ENCODE measurements at regions not wholly inside any gene's neighbourhood (a gene's known extent, or its start where the extent isn't known, plus 50 kb on each side); places are given as distances from the start of the nearest gene placed in this dataset.
"Not testable (repeated sequence)": the region's sequence is repeated elsewhere in the genome, so short reads cannot be mapped to it uniquely, and the experiment has no call there.

- H3K4me3 ChIP-seq (ENCODE audit: low read depth, low read length) = no peak overlapping the region
Observed at GRCh38 chr7:79515358-79515757, 61.9 kb upstream of the MAGI2 start.

GRCh38 chr7:79513261-79513660 is 59.8 kb upstream of the MAGI2 start:
- no peak for TF ChIP-seq CTCF (IDR thresholded peaks at IDR 0.05; ENCODE audit: low read depth, low read length)
- no peak overlapping the region for H3K4me3 ChIP-seq (ENCODE audit: low read depth, low read length)

More at GRCh38 chr7:79515358-79515757, 61.9 kb upstream of the MAGI2 start:
- TF ChIP-seq CTCF (IDR thresholded peaks at IDR 0.05; ENCODE audit: low read depth, low read length) = no peak

- no peak overlapping the region for H3K4me3 ChIP-seq (ENCODE audit: low read depth, low read length)
- TF ChIP-seq CTCF (IDR thresholded peaks at IDR 0.05; ENCODE audit: low read depth, low read length) = no peak
Observed at GRCh38 chr7:79512261-79512660, 58.8 kb upstream of the MAGI2 start.

GRCh38 chr7:79511056-79511455 is 57.6 kb upstream of the MAGI2 start:
- not testable (repeated sequence) for H3K4me3 ChIP-seq (ENCODE audit: low read depth, low read length)

GRCh38 chr7:79507131-79507530 is 53.7 kb upstream of the MAGI2 start:
- no peak for TF ChIP-seq CTCF (IDR thresholded peaks at IDR 0.05; ENCODE audit: low read depth, low read length)
- no peak overlapping the region for H3K4me3 ChIP-seq (ENCODE audit: low read depth, low read length)

GRCh38 chr7:79506481-79506880 is 53.0 kb upstream of the MAGI2 start:
- no peak overlapping the region for H3K4me3 ChIP-seq (ENCODE audit: low read depth, low read length)
- no peak for TF ChIP-seq CTCF (IDR thresholded peaks at IDR 0.05; ENCODE audit: low read depth, low read length)

GRCh38 chr7:79504607-79505389 is 51.3 kb upstream of the MAGI2 start:
- no peak overlapping the region for H3K4me3 ChIP-seq (ENCODE audit: low read depth, low read length)
- no peak for TF ChIP-seq CTCF (IDR thresholded peaks at IDR 0.05; ENCODE audit: low read depth, low read length)

Data from WI38 (cell line).